A549 (cell line): ENCODE measurements at regions not wholly inside any gene's neighbourhood (a gene's known extent, or its start where the extent isn't known, plus 50 kb on each side); places are given as distances from the start of the nearest gene placed in this dataset.

Experiments used
- ATAC-seq, 2 experiments: fragments of 200-7000 bp in 1 of 2; fragments of >200 bp in 1 of 2; cut with Nextera tagmentation in 1 of 2; cut with Tn5 transposase in 1 of 2; 3 replicates each; pipeline versions ENCODE4 v1.8.0 to v1.9.1; 2018 to 2020; ENCODE audit warnings: mild to moderate bottlenecking in 1 of 2, moderate library complexity in 1 of 2
- CTCF ChIA-PET: fragments of 300-600 bp; sonication (Branson Sonifier 250); formaldehyde crosslinking; extraction: SDS; loops from one replicate; lab custom pipeline; 2021; ENCODE audit warnings: antibody characterized with exemption, inconsistent platforms; lab: Yijun Ruan, JAX
- POLR2A ChIA-PET: fragments of 350-600 bp; formaldehyde crosslinking; extraction: SDS; loops from one replicate; lab custom pipeline; 2021; ENCODE audit warnings: antibody characterized with exemption, inconsistent platforms; lab: Yijun Ruan, JAX
- DNase-seq, 2 experiments: peaks; one replicate each; pipeline versions ENCODE4 v3.0.0 to v3.0.0-alpha.2; 2011 to 2016; ENCODE audit warnings: low read depth in 1 of 2, low spot score in 1 of 2
- FAIRE-seq: peaks from 2 replicates; lab custom pipeline; 2011; peaks lifted over from hg19 to GRCh38; lab: Jason Lieb, UNC
- H3K27ac ChIP-seq, 2 experiments: fragments of >200 bp; sonication (Bioruptor Twin); formaldehyde crosslinking; 3 replicates each; pipeline ENCODE4 v1.5.1; 2016 to 2017
- H3K4me1 ChIP-seq: fragments of >200 bp; sonication (Bioruptor Twin); formaldehyde crosslinking; 3 replicates; pipeline ENCODE4 v1.6.1; 2016
- H3K4me2 ChIP-seq: fragments of >200 bp; sonication (Bioruptor Twin); formaldehyde crosslinking; 3 replicates; pipeline ENCODE4 v1.6.1; 2016
- H3K4me3 ChIP-seq: fragments of >200 bp; sonication (Bioruptor Twin); formaldehyde crosslinking; 3 replicates; pipeline ENCODE4 v1.5.1; 2016
- H3K9me3 ChIP-seq: fragments of >200 bp; sonication (Bioruptor Twin); formaldehyde crosslinking; 3 replicates; pipeline ENCODE4 v1.6.1; 2016
- BHLHE40 ChIP-seq: IDR thresholded peaks from 2 replicates; pipeline ENCODE4 v1.6.1; 2012; ENCODE audit warnings: low read depth, low read length, inconsistent platforms
- CBX2 ChIP-seq: fragments of 200-600 bp; sonication (generic); IDR thresholded peaks from 2 replicates; pipeline ENCODE4 v1.6.1; 2016; ENCODE audit warnings: low read depth, mild to moderate bottlenecking, borderline replicate concordance
- CBX8 ChIP-seq: fragments of 200-600 bp; sonication (generic); IDR thresholded peaks from 2 replicates; pipeline ENCODE4 v1.6.1; 2016
- CHD4 ChIP-seq: fragments of 200-600 bp; sonication (generic); IDR thresholded peaks from 2 replicates; pipeline ENCODE4 v1.6.1; 2016; ENCODE audit warnings: antibody characterized with exemption, mild to moderate bottlenecking, borderline replicate concordance
- EHF ChIP-seq: fragments of 250-450 bp; sonication (Bioruptor Pico); IDR thresholded peaks from 2 replicates; pipeline ENCODE4 v1.5.0; 2020; ENCODE audit warnings: mild to moderate bottlenecking
- EP300 ChIP-seq, 2 experiments: fragments of >200 bp; sonication (Bioruptor Twin); formaldehyde crosslinking; IDR thresholded peaks; 2 replicates in 1 of 2; 3 replicates in 1 of 2; pipeline ENCODE4 v1.6.1; 2016 to 2017
- GATA3 ChIP-seq: IDR thresholded peaks from 2 replicates; pipeline ENCODE4 v1.6.1; 2012; ENCODE audit warnings: borderline replicate concordance
- HDAC2 ChIP-seq: fragments of 200-600 bp; sonication (generic); IDR thresholded peaks from 2 replicates; pipeline ENCODE4 v1.6.1; 2016
- HEYL ChIP-seq: fragments of 250-450 bp; sonication (Bioruptor Pico); IDR thresholded peaks from 2 replicates; pipeline ENCODE4 v1.8.0; 2021; ENCODE audit warnings: mild to moderate bottlenecking, moderate library complexity
- HOXB13 ChIP-seq: fragments of 250-450 bp; sonication (Bioruptor Pico); IDR thresholded peaks from 2 replicates; pipeline ENCODE4 v1.5.0; 2020; ENCODE audit warnings: low read depth, mild to moderate bottlenecking, moderate library complexity
- HOXB5 ChIP-seq: fragments of 250-450 bp; sonication (Bioruptor Pico); IDR thresholded peaks from 2 replicates; pipeline ENCODE4 v1.5.0; 2020; ENCODE audit warnings: mild to moderate bottlenecking, moderate library complexity
- JUN ChIP-seq, 2 experiments: fragments of >200 bp; sonication (Bioruptor Twin); formaldehyde crosslinking; IDR thresholded peaks; 2 replicates in 1 of 2; 3 replicates in 1 of 2; pipeline ENCODE4 v1.6.1; 2016 to 2017
- MAFK ChIP-seq: fragments of 450-650 bp; IDR thresholded peaks from 2 replicates; pipeline ENCODE4 v1.6.1; 2014; ENCODE audit not compliant: partially characterized antibody
- MAZ ChIP-seq: fragments of 150-350 bp; IDR thresholded peaks from 2 replicates; pipeline ENCODE4 v1.6.1; 2014; ENCODE audit warnings: antibody characterized with exemption, low read depth, low read length, borderline replicate concordance
- NPAS2 ChIP-seq: fragments of 250-450 bp; sonication (Bioruptor Pico); IDR thresholded peaks from 2 replicates; pipeline ENCODE4 v1.8.0; 2022; ENCODE audit warnings: mild to moderate bottlenecking, moderate library complexity, borderline replicate concordance
- NR3C1 ChIP-seq: fragments of >200 bp; sonication (Bioruptor Twin); formaldehyde crosslinking; IDR thresholded peaks from 3 replicates; pipeline ENCODE4 v1.6.1; 2017
- PHF8 ChIP-seq: fragments of 200-600 bp; sonication (generic); IDR thresholded peaks from 2 replicates; pipeline ENCODE4 v1.6.1; 2016; ENCODE audit warnings: low read depth, mild to moderate bottlenecking, antibody characterized with exemption, moderate library complexity, borderline replicate concordance
- POLR2AphosphoS2 ChIP-seq: conservative IDR thresholded peaks from 2 replicates; pipeline ENCODE4 v1.6.1; 2012; ENCODE audit warnings: low read length, improper control_type of control experiment, inconsistent platforms
- ZFP36 ChIP-seq: fragments of 450-650 bp; IDR thresholded peaks from 2 replicates; pipeline ENCODE4 v1.6.1; 2014; ENCODE audit warnings: borderline replicate concordance; ENCODE audit not compliant: partially characterized antibody
- ZNF302 ChIP-seq: fragments of 250-450 bp; sonication (Bioruptor Pico); IDR thresholded peaks from 2 replicates; pipeline ENCODE4 v1.9.0; 2021; ENCODE audit warnings: inconsistent platforms, mild to moderate bottlenecking, moderate library complexity
- WGBS: methylation state at CpG from one replicate; pipeline ENCODE4 v1.1.6; 2017; ENCODE audit errors: missing lambda C conversion rate; 5-methylcytosine and 5-hydroxymethylcytosine counted together
- TF ChIP-seq, protein P1 (sequence below): IDR thresholded peaks from 2 replicates; pipeline ENCODE4 v1.6.1; 2012
- TF ChIP-seq, protein P2 (sequence below): IDR thresholded peaks from 2 replicates; pipeline ENCODE4 v1.6.1; 2012
- TF ChIP-seq, protein P3 (sequence below): fragments of 250-450 bp; sonication (Bioruptor Pico); IDR thresholded peaks from 2 replicates; pipeline ENCODE4 v1.5.0; 2020; ENCODE audit warnings: low read depth, mild to moderate bottlenecking, moderate library complexity

DNA sequence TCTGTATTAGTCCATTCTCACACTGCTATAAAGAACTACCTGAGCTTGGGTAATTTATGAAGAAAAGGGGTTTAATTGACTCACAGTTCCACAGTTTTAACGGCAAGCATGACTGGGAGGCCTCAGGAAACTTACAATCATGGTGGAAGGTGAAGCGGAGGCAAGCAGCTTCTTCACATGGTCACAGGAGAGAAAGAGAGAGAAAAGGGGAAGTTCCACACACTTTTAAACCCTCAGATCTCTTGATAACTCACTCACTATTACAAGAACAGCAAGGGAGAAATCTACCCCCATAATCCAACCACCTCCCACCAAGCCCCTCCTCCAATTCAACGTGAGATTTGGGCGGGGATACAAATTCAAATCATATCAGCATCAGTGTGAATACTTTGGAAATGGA, 133.4 kb upstream of the SLC30A5 start:
- no peak overlapping the region for H3K4me2 ChIP-seq
- no peak for ATAC-seq
- CTCF ChIA-PET, result interaction anchor here (2.0 to 3.9 kb wide), 2 partner anchors 9 to 673 kb away, joined by 5 to 14 read pairs; no protein-coding TSS in a partner anchor
- TF ChIP-seq NR3C1 (no peak), EP300 (IDR thresholded peaks at IDR 0.05) (no peak), HDAC2 (no peak), MAFK (no peak), HOXB5 (no peak), POLR2AphosphoS2 (no peak)
- TF ChIP-seq, protein P1, sequence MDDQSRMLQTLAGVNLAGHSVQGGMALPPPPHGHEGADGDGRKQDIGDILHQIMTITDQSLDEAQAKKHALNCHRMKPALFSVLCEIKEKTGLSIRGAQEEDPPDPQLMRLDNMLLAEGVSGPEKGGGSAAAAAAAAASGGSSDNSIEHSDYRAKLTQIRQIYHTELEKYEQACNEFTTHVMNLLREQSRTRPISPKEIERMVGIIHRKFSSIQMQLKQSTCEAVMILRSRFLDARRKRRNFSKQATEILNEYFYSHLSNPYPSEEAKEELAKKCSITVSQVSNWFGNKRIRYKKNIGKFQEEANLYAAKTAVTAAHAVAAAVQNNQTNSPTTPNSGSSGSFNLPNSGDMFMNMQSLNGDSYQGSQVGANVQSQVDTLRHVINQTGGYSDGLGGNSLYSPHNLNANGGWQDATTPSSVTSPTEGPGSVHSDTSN, result no peak
- no peak overlapping the region for H3K27ac ChIP-seq
- FAIRE-seq, result no peak
- no peaks in the 10 kb centered on the region for H3K9me3 ChIP-seq
- no peak for DNase-seq
- POLR2A ChIA-PET, result no interaction called here
- 57% methylated on average over 4 of the region's 4 CpGs for WGBS
- H3K4me1 ChIP-seq, result no peaks in the 10 kb centered on the region
- no peak overlapping the region for H3K4me3 ChIP-seq

DNA sequence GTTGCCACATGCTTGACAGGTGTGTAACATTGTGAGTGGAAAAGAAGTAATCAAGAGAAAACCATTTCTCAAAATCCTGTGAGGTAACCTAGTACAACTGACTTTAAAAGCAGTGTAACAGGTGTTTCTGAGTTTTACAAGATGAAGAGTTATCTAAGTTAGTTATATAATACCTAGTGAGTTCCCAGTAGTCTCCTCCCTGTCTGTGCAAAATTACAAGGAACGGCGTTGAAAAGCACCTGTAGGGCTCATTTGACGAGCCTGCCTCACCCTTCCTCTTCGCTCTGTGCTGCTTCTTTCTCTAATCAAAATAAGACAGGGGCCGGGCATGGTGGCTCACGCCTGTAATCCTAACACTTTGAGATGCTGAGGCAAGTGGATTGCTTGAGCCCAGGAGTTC, 132.9 kb upstream of the SLC30A5 start:
- H3K27ac ChIP-seq, result no peak overlapping the region
- H3K4me1 ChIP-seq, result no peaks in the 10 kb centered on the region
- CTCF ChIA-PET, result interaction anchor here (1.9 to 2.0 kb wide), 2 partner anchors 10 kb away, joined by 5 to 7 read pairs; no protein-coding TSS in a partner anchor
- no peak for FAIRE-seq
- DNase-seq, result no peak
- no peak for ATAC-seq
- H3K9me3 ChIP-seq, result no peaks in the 10 kb centered on the region
- no peak for TF ChIP-seq BHLHE40
- no peak for TF ChIP-seq MAZ
- no peak for TF ChIP-seq HOXB5
- no peak for TF ChIP-seq HOXB13 (CRISPR knock-in tag)
- no peak for TF ChIP-seq HDAC2
- TF ChIP-seq JUN (IDR thresholded peaks at IDR 0.05), result no peak
- TF ChIP-seq EHF (CRISPR knock-in tag), result no peak
- TF ChIP-seq ZFP36, result no peak
- POLR2A ChIA-PET, result no interaction called here
- 70% methylated on average over 6 of the region's 6 CpGs for WGBS
- no peak overlapping the region for H3K4me3 ChIP-seq
- H3K4me2 ChIP-seq, result no peak overlapping the region

DNA sequence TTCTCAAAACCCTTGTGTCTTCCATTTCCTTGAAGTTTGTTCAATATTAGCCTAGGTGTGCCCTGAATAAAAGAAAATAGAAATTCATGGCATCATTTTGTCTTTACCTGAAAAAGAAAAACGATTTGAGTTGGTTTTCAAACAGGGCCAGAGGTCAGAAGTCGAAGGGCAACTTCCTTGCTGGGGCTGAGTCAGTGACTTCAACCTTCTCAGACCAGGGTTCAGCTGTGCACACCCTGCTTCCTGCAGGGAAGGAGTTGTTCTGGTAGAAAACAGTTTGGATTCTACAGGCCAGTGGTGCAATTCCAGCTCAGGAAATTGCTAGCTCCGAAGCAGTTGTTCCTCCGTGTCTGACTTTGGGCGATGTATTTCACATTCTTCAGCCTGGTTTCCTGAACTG, 132.1 kb upstream of the SLC30A5 start:
- CTCF ChIA-PET, result interaction anchor here (0.9 to 3.4 kb wide), 9 partner anchors 9 to 675 kb away, joined by 3 to 30 read pairs (median 3); no protein-coding TSS in a partner anchor
- Histone ChIP-seq H3K4me2 (no peak overlapping the region), H3K4me3 (no peak overlapping the region), H3K9me3 (no peaks in the 10 kb centered on the region), H3K27ac (no peak overlapping the region), H3K4me1 (no peaks in the 10 kb centered on the region)
- 66% methylated on average over 5 of the region's 5 CpGs for WGBS
- DNase-seq, result no peak
- no peak for TF ChIP-seq HOXB5
- no peak for TF ChIP-seq ZNF302 (CRISPR knock-in tag)
- TF ChIP-seq HOXB13 (CRISPR knock-in tag), result no peak
- TF ChIP-seq CBX2, result no peak
- no peak for TF ChIP-seq HDAC2
- TF ChIP-seq, protein P2, sequence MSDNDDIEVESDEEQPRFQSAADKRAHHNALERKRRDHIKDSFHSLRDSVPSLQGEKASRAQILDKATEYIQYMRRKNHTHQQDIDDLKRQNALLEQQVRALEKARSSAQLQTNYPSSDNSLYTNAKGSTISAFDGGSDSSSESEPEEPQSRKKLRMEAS, result no peak
- no peak for TF ChIP-seq GATA3
- TF ChIP-seq MAFK, result no peak
- TF ChIP-seq HEYL (CRISPR knock-in tag), result no peak
- no peak for TF ChIP-seq NPAS2 (CRISPR knock-in tag)
- TF ChIP-seq, protein P3, sequence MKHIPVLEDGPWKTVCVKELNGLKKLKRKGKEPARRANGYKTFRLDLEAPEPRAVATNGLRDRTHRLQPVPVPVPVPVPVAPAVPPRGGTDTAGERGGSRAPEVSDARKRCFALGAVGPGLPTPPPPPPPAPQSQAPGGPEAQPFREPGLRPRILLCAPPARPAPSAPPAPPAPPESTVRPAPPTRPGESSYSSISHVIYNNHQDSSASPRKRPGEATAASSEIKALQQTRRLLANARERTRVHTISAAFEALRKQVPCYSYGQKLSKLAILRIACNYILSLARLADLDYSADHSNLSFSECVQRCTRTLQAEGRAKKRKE (CRISPR knock-in tag), result no peak
- TF ChIP-seq CBX8, result no peak
- no peak for TF ChIP-seq MAZ
- TF ChIP-seq PHF8, result no peak
- TF ChIP-seq CHD4, result no peak
- TF ChIP-seq POLR2AphosphoS2, result no peak
- POLR2A ChIA-PET, result no interaction called here
- ATAC-seq, result no peak
- FAIRE-seq, result no peak
